HepG2 (cell line): ENCODE measurements at regions not wholly inside any gene's neighbourhood (a gene's known extent, or its start where the extent isn't known, plus 50 kb on each side); places are given as distances from the start of the nearest gene placed in this dataset.

Source experiments
- ATAC-seq: fragments of 200-7000 bp; cut with Tn5 transposase; 3 replicates; pipeline ENCODE4 v1.9.1; 2020; ENCODE audit warnings: mild to moderate bottlenecking, moderate library complexity
- BruUV-seq: library from RNA; stranded (reverse); fragments of 400-500 nt; replicated peaks from 2 replicates; lab custom pipeline; 2021; lab: Mats Ljungman, UMichigan
- CTCF ChIA-PET: fragments of 300-600 bp; formaldehyde crosslinking; extraction: SDS; loops from one replicate; lab custom pipeline; 2021; ENCODE audit warnings: low total read pairs, inconsistent platforms, low intra/inter-chr PET ratio; lab: Yijun Ruan, JAX
- POLR2A ChIA-PET: fragments of 350-600 bp; sonication (Branson Sonifier 250); formaldehyde crosslinking; loops from one replicate; lab custom pipeline; 2020; ENCODE audit warnings: antibody characterized with exemption, inconsistent platforms; lab: Yijun Ruan, JAX
- DNase-seq: peaks from one replicate; pipeline ENCODE4 v3.0.0-alpha.2; 2015; ENCODE audit warnings: low spot score
- FAIRE-seq: peaks from 3 replicates; lab custom pipeline; 2011; peaks lifted over from hg19 to GRCh38; lab: Jason Lieb, UNC
- H2AFZ ChIP-seq: one replicate; pipeline ENCODE4 v1.6.1; 2011; ENCODE audit warnings: low read length, inconsistent platforms
- H3K27ac ChIP-seq: fragments of 300-600 bp; 3 replicates; pipeline ENCODE4 v1.8.0; 2011; ENCODE audit warnings: mixed run types, mild to moderate bottlenecking, mixed read lengths, low read length, inconsistent platforms; ENCODE audit not compliant: insufficient read depth; ENCODE audit errors: extremely low read length
- H3K27me3 ChIP-seq, 2 experiments: fragments of 200-600 bp in 1 of 2; 2 replicates in 1 of 2; 3 replicates in 1 of 2; pipeline versions ENCODE4 v1.6.0 to v1.8.0; 2011; ENCODE audit warnings: low read length in 2 of 2, mild to moderate bottlenecking in 2 of 2, moderate library complexity in 2 of 2, inconsistent platforms in 1 of 2; ENCODE audit not compliant: insufficient read depth in 2 of 2, control insufficient read depth in 1 of 2
- H3K36me3 ChIP-seq, 2 experiments: fragments of 200-600 bp in 1 of 2; replicated peaks in 1 of 2; 2 replicates in 1 of 2; 3 replicates in 1 of 2; pipeline versions ENCODE4 v1.5.1 to v1.8.0; 2011; ENCODE audit warnings: low read length in 2 of 2, inconsistent platforms in 1 of 2; ENCODE audit not compliant: insufficient read depth in 2 of 2, control insufficient read depth in 1 of 2
- H3K4me1 ChIP-seq: 2 replicates; pipeline ENCODE4 v1.5.1; 2012; ENCODE audit warnings: low read length, inconsistent platforms; ENCODE audit not compliant: insufficient read depth
- H3K4me2 ChIP-seq: 2 replicates; pipeline ENCODE4 v1.6.0; 2011; ENCODE audit warnings: low read depth, low read length, inconsistent platforms
- H3K4me3 ChIP-seq, 3 experiments: fragments of 200-600 bp in 1 of 3; sonication (generic), shearing (Covaris generic) in 1 of 3; replicated peaks in 1 of 3; 2 replicates each; pipeline ENCODE4 v1.5.1; 2011 to 2016; ENCODE audit warnings: low read length in 3 of 3, inconsistent platforms in 2 of 3, low read depth in 2 of 3, mild to moderate bottlenecking in 2 of 3, control low read depth in 1 of 3, mixed read lengths in 1 of 3; ENCODE audit not compliant: insufficient read depth in 1 of 3
- H3K79me2 ChIP-seq: one replicate; pipeline ENCODE4 v1.6.1; 2011; ENCODE audit warnings: low read length, inconsistent platforms; ENCODE audit not compliant: insufficient read depth
- H3K9ac ChIP-seq: 2 replicates; pipeline ENCODE4 v1.6.0; 2011; ENCODE audit warnings: mild to moderate bottlenecking, low read depth, low read length, inconsistent platforms; ENCODE audit not compliant: insufficient read depth
- H3K9me3 ChIP-seq: 2 replicates; pipeline ENCODE4 v1.5.1; 2012; ENCODE audit warnings: mild to moderate bottlenecking, low read length
- H4K20me1 ChIP-seq: 2 replicates; pipeline ENCODE4 v1.6.0; 2011; ENCODE audit warnings: inconsistent platforms, mild to moderate bottlenecking, low read length, moderate library complexity; ENCODE audit not compliant: insufficient read depth
- CBX2 ChIP-seq, 2 experiments: fragments of 200-600 bp in 1 of 2; sonication (generic); formaldehyde crosslinking in 1 of 2; IDR thresholded peaks; 2 replicates each; pipeline versions ENCODE4 v1.7.0 to v1.8.1; 2018 to 2022; ENCODE audit warnings: low read depth in 2 of 2, low read length in 1 of 2, mild to moderate bottlenecking in 1 of 2, missing genetic modification reagents in 1 of 2
- CEBPB ChIP-seq: IDR thresholded peaks from 2 replicates; pipeline ENCODE4 v1.6.1; 2011; ENCODE audit warnings: low read depth, low read length, improper control_type of control experiment, borderline replicate concordance
- DDIT3 ChIP-seq: sonication (generic); formaldehyde crosslinking; IDR thresholded peaks from 2 replicates; pipeline ENCODE4 v1.4.0; 2020; ENCODE audit warnings: mild to moderate bottlenecking, missing genetic modification reagents
- ERF ChIP-seq: IDR thresholded peaks from 2 replicates; pipeline ENCODE4 v1.6.1; 2018; ENCODE audit warnings: missing biosample characterization, missing genetic modification reagents
- ETV5 ChIP-seq: IDR thresholded peaks from 2 replicates; pipeline ENCODE4 v1.6.1; 2018; ENCODE audit warnings: missing biosample characterization, missing genetic modification reagents, inconsistent platforms, borderline replicate concordance
- HMG20A ChIP-seq: IDR thresholded peaks from 2 replicates; pipeline ENCODE4 v1.6.1; 2016; ENCODE audit warnings: borderline replicate concordance
- MXD4 ChIP-seq: IDR thresholded peaks from 2 replicates; pipeline ENCODE4 v1.6.1; 2016; ENCODE audit warnings: mild to moderate bottlenecking, missing biosample characterization, missing genetic modification reagents
- MYC ChIP-seq: sonication (generic); formaldehyde crosslinking; IDR thresholded peaks from 2 replicates; pipeline ENCODE4 v1.9.0; 2021; ENCODE audit warnings: missing genetic modification reagents, borderline replicate concordance
- PLRG1 ChIP-seq: fragments of 450-650 bp; conservative IDR thresholded peaks from 2 replicates; pipeline ENCODE4 v1.6.1; 2016
- SIX1 ChIP-seq: sonication (generic); formaldehyde crosslinking; IDR thresholded peaks from 2 replicates; pipeline ENCODE4 v1.4.0; 2020; ENCODE audit warnings: missing genetic modification reagents, borderline replicate concordance
- TARDBP ChIP-seq: sonication (generic); formaldehyde crosslinking; IDR thresholded peaks from 2 replicates; pipeline ENCODE4 v1.8.0; 2022; ENCODE audit warnings: mild to moderate bottlenecking, missing genetic modification reagents
- ZBTB38 ChIP-seq: sonication (generic); formaldehyde crosslinking; IDR thresholded peaks from 2 replicates; pipeline ENCODE4 v1.5.1; 2020; ENCODE audit warnings: mild to moderate bottlenecking, missing genetic modification reagents
- ZNF230 ChIP-seq: sonication (generic); formaldehyde crosslinking; IDR thresholded peaks from 2 replicates; pipeline ENCODE4 v1.4.0; 2020; ENCODE audit warnings: mild to moderate bottlenecking, missing genetic modification reagents
- ZNF451 ChIP-seq: sonication (generic); formaldehyde crosslinking; IDR thresholded peaks from 2 replicates; pipeline ENCODE4 v1.5.0; 2020; ENCODE audit warnings: mild to moderate bottlenecking, missing genetic modification reagents
- ZNF737 ChIP-seq: sonication (generic); formaldehyde crosslinking; IDR thresholded peaks from 2 replicates; pipeline ENCODE4 v1.5.0; 2020; ENCODE audit warnings: missing genetic modification reagents, mild to moderate bottlenecking, borderline replicate concordance
- WGBS: methylation state at CpG from one replicate; pipeline ENCODE4 v1.1.6; 2017; ENCODE audit warnings: low lambda C conversion rate; 5-methylcytosine and 5-hydroxymethylcytosine counted together
- in situ Hi-C: cut with HindIII; loops from 2 replicates; pipeline ENCODE4 v1.10.0; 2017; ENCODE audit warnings: low pct_unique_long_range_greater_than_20kb; ENCODE audit not compliant: extremely low pct_ligation_motif_present
- intact Hi-C: fragments of 100-400 bp; cut with micrococcal nuclease; formaldehyde crosslinking; loops from one replicate; pipeline ENCODE4 v1.10.0; 2022; ENCODE audit not compliant: unreplicated experiment

- no TSS peak for BruUV-seq
- DNase-seq = no peak
- ChIA-PET POLR2A (no interaction called here), CTCF (no interaction called here)
- no peak for ATAC-seq
- no peaks in the 10 kb centered on the region for H3K4me1 ChIP-seq
- TF ChIP-seq CBX2 (IDR thresholded peaks at IDR 0.05; ENCODE audit: low read depth, low read length) (no peak), CBX2 (CRISPR knock-in tag; IDR thresholded peaks at IDR 0.05; ENCODE audit: low read depth) (no peak), PLRG1 (no peak), ZNF230 (no peak), ETV5 (CRISPR knock-in tag) (no peak), ZNF451 (CRISPR knock-in tag) (no peak), ERF (CRISPR knock-in tag) (no peak), ZNF737 (CRISPR knock-in tag) (no peak), HMG20A (CRISPR knock-in tag) (no peak), MYC (CRISPR knock-in tag) (no peak), CEBPB (no peak), DDIT3 (no peak), SIX1 (no peak), TARDBP (CRISPR knock-in tag) (no peak), MXD4 (CRISPR knock-in tag) (no peak), ZBTB38 (CRISPR knock-in tag) (no peak)
- WGBS = 29% methylated on average over 3 of the region's 3 CpGs
- in situ Hi-C loops (no loop called here), intact Hi-C loops (no loop called here)
- peaks cover 68% of the 10 kb centered on the region for H3K9me3 ChIP-seq
- no peak overlapping the region for H3K27ac ChIP-seq
- no peaks in the 10 kb centered on the region for H3K27me3 ChIP-seq
- no peak overlapping the region for H3K4me2 ChIP-seq
- no peak overlapping the region for H2AFZ ChIP-seq
- H3K79me2 ChIP-seq = no peaks in the 10 kb centered on the region
- no peak for FAIRE-seq
- no peak overlapping the region for H3K9ac ChIP-seq
- H4K20me1 ChIP-seq = no peaks in the 10 kb centered on the region
- no peaks in the 10 kb centered on the region for H3K36me3 ChIP-seq
- no peak overlapping the region for H3K4me3 ChIP-seq
These were observed 868.4 kb downstream of the SORCS3 start for GRCh38 chr10:105509517-105509916.
